ENCODE measurements at regions not wholly inside any gene's neighbourhood (a gene's known extent, or its start where the extent isn't known, plus 50 kb on each side); places are given as distances from the start of the nearest gene placed in this dataset.

- Mint-ChIP-seq H3K36me3 (ENCODE audit: unreplicated experiment) (no peaks in the 10 kb centered on the region), H3K9me3 (ENCODE audit: unreplicated experiment) (no peaks in the 10 kb centered on the region), H3K27ac (ENCODE audit: unreplicated experiment) (peak overlapping the region; percentile 95), H3K4me3 (ENCODE audit: unreplicated experiment) (peak overlapping the region; percentile 76), H3K4me1 (ENCODE audit: unreplicated experiment) (peaks cover 61% of the 10 kb centered on the region), H3K27me3 (ENCODE audit: unreplicated experiment) (no peaks in the 10 kb centered on the region)
- no peak for DNase-seq (ENCODE audit: extremely low spot score, unreplicated experiment)
- no peak for TF ChIP-seq CTCF (IDR thresholded peaks at IDR 0.05)
Measured at GRCh38 chr2:145022666-145023333, 502.9 kb upstream of the ZEB2 start.

GRCh38 chr2:145021962-145022665 is 502.2 kb upstream of the ZEB2 start:
- DNase-seq (ENCODE audit: extremely low spot score, unreplicated experiment), result no peak

GRCh38 chr2:145020694-145021093 is 500.8 kb upstream of the ZEB2 start:
- Mint-ChIP-seq H3K9me3 (ENCODE audit: unreplicated experiment) (no peaks in the 10 kb centered on the region), H3K4me3 (ENCODE audit: unreplicated experiment) (no peak overlapping the region), H3K27me3 (ENCODE audit: unreplicated experiment) (no peaks in the 10 kb centered on the region), H3K36me3 (ENCODE audit: unreplicated experiment) (no peaks in the 10 kb centered on the region), H3K27ac (ENCODE audit: unreplicated experiment) (no peak overlapping the region), H3K4me1 (ENCODE audit: unreplicated experiment) (peaks cover 55% of the 10 kb centered on the region)
- no peak for TF ChIP-seq CTCF (IDR thresholded peaks at IDR 0.05)
- DNase-seq (ENCODE audit: extremely low spot score, unreplicated experiment), result no peak

More at GRCh38 chr2:145021962-145022665, 502.2 kb upstream of the ZEB2 start:
- Mint-ChIP-seq H3K9me3 (ENCODE audit: unreplicated experiment) (no peaks in the 10 kb centered on the region), H3K4me1 (ENCODE audit: unreplicated experiment) (peaks cover 54% of the 10 kb centered on the region), H3K4me3 (ENCODE audit: unreplicated experiment) (peak overlapping the region; percentile 76), H3K36me3 (ENCODE audit: unreplicated experiment) (no peaks in the 10 kb centered on the region), H3K27me3 (ENCODE audit: unreplicated experiment) (no peaks in the 10 kb centered on the region), H3K27ac (ENCODE audit: unreplicated experiment) (peak overlapping the region; percentile 95)
- no peak for TF ChIP-seq CTCF (IDR thresholded peaks at IDR 0.05)

- no peak overlapping the region for H3K4me3 Mint-ChIP-seq (ENCODE audit: unreplicated experiment)
- no peak for TF ChIP-seq CTCF (IDR thresholded peaks at IDR 0.05)
- peaks cover 57% of the 10 kb centered on the region for H3K4me1 Mint-ChIP-seq (ENCODE audit: unreplicated experiment)
- no peak overlapping the region for H3K27ac Mint-ChIP-seq (ENCODE audit: unreplicated experiment)
- no peaks in the 10 kb centered on the region for H3K9me3 Mint-ChIP-seq (ENCODE audit: unreplicated experiment)
- H3K36me3 Mint-ChIP-seq (ENCODE audit: unreplicated experiment), result no peaks in the 10 kb centered on the region
- no peak for DNase-seq (ENCODE audit: extremely low spot score, unreplicated experiment)
- H3K27me3 Mint-ChIP-seq (ENCODE audit: unreplicated experiment), result no peaks in the 10 kb centered on the region
Measured at GRCh38 chr2:145020139-145020538, 500.2 kb upstream of the ZEB2 start.

DNA sequence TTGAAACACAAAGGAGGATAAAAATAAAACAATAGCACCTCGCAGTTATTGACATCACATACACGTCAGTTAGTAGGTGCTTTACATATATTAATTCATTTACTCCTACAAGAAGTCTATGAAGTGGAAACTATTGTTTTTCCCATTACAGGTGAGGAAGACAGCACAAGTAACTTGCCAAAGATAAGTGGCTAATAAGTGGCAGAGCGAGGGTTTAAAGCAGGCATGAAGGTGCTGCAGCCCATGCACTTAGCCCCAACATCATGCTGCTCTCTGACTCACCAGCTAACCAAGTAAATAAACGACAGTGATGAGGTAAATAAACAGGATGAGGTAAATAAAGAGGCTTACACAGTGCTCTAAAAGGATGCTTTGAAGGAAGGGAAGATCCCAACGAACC is 498.6 kb upstream of the ZEB2 start:
- DNase-seq (ENCODE audit: extremely low spot score, unreplicated experiment), result no peak
- no peak overlapping the region for H3K27ac Mint-ChIP-seq (ENCODE audit: unreplicated experiment)
- peaks cover 6% of the 10 kb centered on the region for H3K9me3 Mint-ChIP-seq (ENCODE audit: unreplicated experiment)
- TF ChIP-seq CTCF (IDR thresholded peaks at IDR 0.05), result no peak
- no peak overlapping the region for H3K4me3 Mint-ChIP-seq (ENCODE audit: unreplicated experiment)
- no peaks in the 10 kb centered on the region for H3K36me3 Mint-ChIP-seq (ENCODE audit: unreplicated experiment)
- no peaks in the 10 kb centered on the region for H3K27me3 Mint-ChIP-seq (ENCODE audit: unreplicated experiment)
- peaks cover 48% of the 10 kb centered on the region for H3K4me1 Mint-ChIP-seq (ENCODE audit: unreplicated experiment)

Data from osteocyte (in vitro differentiated cells).